Erythroblast (primary cell): ENCODE measurements at regions not wholly inside any gene's neighbourhood (a gene's known extent, or its start where the extent isn't known, plus 50 kb on each side); places are given as distances from the start of the nearest gene placed in this dataset.

ENCODE experiments used
- DNase-seq, 2 experiments: peaks; one replicate each; lab custom pipeline; 2025; lab: John Stamatoyannopoulos, UW
- GATA1 ChIP-seq: IDR thresholded peaks from 2 replicates; pipeline ENCODE4 v1.6.1; 2011; ENCODE audit warnings: low read depth, mild to moderate bottlenecking, control low read depth, low read length, moderate library complexity
- POLR2A ChIP-seq: IDR thresholded peaks from 2 replicates; pipeline ENCODE4 v1.6.1; 2011; ENCODE audit warnings: mild to moderate bottlenecking, low read length

DNA sequence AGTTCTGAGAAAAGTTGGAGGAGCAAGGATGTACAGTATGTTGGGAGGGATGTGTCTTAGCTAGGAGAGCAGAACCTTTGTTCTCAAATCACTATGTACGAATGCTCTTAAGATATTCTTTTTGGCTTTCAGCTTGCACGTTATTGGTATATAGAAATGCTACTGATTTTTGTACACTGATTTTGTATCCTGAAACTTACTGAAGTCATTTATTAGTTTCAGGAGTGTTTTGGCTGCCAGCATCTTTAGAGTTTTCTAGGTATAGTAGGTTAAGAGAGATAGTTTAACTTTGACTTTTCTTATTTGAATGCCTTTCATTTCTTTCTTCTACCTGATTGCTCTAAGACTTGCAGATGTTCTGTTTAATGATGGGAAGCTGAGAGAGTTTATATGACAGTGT, 442.8 kb upstream of the FBXO33 start:
- TF ChIP-seq GATA1 (no peak), POLR2A (no peak)
- no peak for DNase-seq

- DNase-seq, result no peak
- TF ChIP-seq POLR2A (no peak), GATA1 (no peak)
Observed at GRCh38 chr14:39873791-39874190, 441.6 kb upstream of the FBXO33 start.

DNA sequence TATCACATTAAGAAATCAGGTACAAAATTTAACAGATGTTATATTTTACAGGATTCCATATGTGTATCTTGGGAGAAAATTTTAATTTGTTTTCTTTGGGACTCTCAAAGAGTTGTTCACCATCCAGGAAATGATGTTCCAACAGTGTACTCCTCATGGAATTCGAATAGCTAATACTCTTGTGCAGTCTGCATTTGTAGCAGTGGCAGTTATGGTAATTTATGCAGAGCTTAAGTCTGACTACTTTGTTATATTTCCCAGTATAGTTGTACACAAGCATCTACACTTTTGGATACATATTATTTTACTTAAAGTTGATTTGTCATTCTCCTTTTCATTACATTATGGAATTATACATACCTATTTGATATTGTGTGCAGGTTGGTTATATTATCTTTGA, 436.7 kb upstream of the FBXO33 start:
- DNase-seq, result no peak
- TF ChIP-seq POLR2A, result no peak
- no peak for TF ChIP-seq GATA1

- TF ChIP-seq GATA1, result no peak
- TF ChIP-seq POLR2A, result no peak
- DNase-seq, result no peak
Observed at GRCh38 chr14:39868251-39868650, 436.0 kb upstream of the FBXO33 start.

GRCh38 chr14:39863441-39863840, 431.2 kb upstream of the FBXO33 start:
- DNase-seq, result no peak
- TF ChIP-seq POLR2A, result no peak
- no peak for TF ChIP-seq GATA1

DNA sequence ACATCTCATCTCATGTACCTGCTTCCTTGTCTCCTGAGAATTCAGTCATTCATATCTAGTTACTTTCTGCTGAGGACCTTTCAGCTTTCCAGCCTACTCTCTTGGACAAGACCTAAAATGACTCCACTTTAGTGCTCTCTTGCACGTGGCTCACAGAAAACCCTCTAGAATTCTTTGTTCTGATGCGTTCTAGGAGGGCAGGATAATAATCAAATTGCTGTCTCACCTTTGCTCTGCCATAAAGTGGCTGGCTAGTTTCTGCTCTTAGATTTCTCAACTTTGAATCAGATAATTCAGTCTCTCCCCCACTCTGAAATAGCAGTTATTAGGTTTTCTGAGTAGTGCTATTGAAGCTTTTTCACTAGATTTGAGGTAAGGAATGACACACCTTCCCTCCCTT, 429.5 kb upstream of the FBXO33 start:
- TF ChIP-seq GATA1, result no peak
- no peak for TF ChIP-seq POLR2A
- DNase-seq, result no peak

- DNase-seq, result no peak
- TF ChIP-seq POLR2A (no peak), GATA1 (no peak)
Observed at GRCh38 chr14:39861229-39861600, 429.0 kb upstream of the FBXO33 start.

DNA sequence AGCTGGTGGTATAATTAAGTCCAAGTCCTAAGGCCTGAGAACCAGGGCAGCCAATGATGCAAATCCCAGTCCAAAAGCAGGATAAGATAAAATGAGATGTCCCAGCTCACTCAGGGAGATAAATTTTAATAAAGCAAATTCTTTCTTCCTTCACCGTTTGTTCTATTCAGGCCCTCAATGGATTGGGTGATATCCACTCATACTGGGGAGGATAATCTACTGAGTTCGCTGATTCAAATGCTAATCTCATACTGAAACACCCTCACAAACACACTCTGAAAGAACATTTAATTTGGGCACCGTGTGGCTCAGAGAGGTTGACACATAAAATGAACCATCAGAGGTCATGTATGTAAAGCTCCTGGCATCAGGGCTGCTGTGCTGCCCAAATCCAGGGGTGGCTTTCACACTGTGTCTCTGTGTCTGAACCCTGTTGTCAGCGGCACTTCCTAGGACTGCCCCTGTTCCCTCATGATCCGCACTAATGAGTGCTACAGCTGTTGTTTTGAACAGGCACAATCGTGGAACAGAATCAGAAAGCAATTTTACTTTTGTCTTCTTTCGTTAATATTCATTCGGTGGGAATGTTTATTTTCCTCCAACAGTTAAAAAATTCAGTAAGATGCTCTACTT, 428.5 kb upstream of the FBXO33 start:
- no peak for DNase-seq
- TF ChIP-seq POLR2A (no peak), GATA1 (no peak)

DNA sequence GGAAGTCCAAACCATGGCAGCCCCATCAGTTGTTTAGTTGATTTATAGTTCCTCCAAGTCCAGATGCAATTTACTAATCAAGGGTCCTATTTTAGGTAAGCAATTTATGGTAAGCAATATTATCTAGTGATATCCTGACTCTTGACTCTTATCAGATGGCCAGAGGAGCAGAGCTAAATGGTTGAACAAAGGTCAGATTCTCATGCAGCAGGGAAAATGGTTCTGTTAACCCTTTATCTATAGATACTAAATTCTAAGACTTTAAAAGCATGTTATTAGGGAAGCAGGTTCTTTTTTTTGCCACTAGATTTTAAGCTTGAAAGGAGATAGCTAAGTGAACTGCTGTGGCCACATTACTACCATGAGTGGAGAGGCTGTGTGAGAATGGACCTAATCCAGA, 427.1 kb upstream of the FBXO33 start:
- TF ChIP-seq POLR2A (no peak), GATA1 (no peak)
- no peak for DNase-seq

GRCh38 chr14:39857376-39858055, 425.3 kb upstream of the FBXO33 start:
- no peak for DNase-seq
- TF ChIP-seq GATA1 (no peak), POLR2A (no peak)

GRCh38 chr14:39853441-39853840, 421.2 kb upstream of the FBXO33 start:
- TF ChIP-seq GATA1 (no peak), POLR2A (no peak)
- DNase-seq, result no peak

- TF ChIP-seq GATA1 (no peak), POLR2A (no peak)
- DNase-seq, result no peak
Observed at GRCh38 chr14:39851202-39851601, 419.0 kb upstream of the FBXO33 start.

DNA sequence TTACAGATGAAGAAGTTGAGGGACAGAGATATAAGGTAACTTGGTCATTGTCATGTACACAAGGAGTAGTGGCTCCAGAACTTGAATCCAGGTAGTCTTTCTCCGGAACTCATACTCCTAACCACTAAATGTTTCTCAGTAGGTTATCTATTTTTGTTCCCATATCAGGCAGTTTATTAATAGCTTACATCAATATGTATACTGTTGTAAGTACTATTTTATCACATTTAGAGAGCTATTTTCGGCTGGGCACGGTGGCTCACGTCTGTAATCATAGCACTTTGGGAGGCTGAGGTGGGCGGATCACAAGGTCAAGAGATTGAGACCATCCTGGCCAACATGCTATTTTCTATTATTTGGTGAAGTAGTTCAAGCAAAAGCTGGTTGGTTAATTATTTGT, 415.6 kb upstream of the FBXO33 start:
- no peak for DNase-seq
- TF ChIP-seq POLR2A, result no peak

GRCh38 chr14:39847194-39847593, 415.0 kb upstream of the FBXO33 start:
- DNase-seq, result no peak
- no peak for TF ChIP-seq POLR2A
- TF ChIP-seq GATA1, result no peak

GRCh38 chr14:39843881-39844280, 411.6 kb upstream of the FBXO33 start:
- TF ChIP-seq POLR2A, result no peak
- DNase-seq, result no peak
